ENCODE measurements at regions not wholly inside any gene's neighbourhood (a gene's known extent, or its start where the extent isn't known, plus 50 kb on each side); places are given as distances from the start of the nearest gene placed in this dataset.

DNA sequence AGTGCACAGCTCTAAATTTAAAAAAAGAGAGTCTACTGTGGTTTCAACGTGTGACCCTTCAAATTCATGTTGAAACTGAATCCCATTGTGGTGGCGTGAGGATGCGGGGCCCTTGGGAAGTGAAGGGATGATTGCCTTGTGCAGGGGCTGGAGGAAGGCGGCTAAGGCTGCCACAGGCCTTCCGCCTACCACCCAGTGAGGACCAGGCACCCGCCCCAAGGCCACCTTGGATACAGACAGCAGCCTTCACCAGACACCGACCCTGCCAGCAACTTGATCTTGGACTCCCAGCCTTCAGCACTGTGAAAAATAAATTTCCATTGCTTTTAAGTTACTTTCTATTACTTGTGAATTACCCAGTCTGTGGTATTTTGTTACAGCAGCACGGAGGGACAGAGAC is 103.4 kb upstream of the TMEM18 start:
- H3K4me3 ChIP-seq (ENCODE audit: control insufficient read depth, low read depth, low read length): no peak overlapping the region
- TF ChIP-seq CTCF (IDR thresholded peaks at IDR 0.05; ENCODE audit: control insufficient read depth, insufficient read depth, low read depth, low read length, missing control alignments): no peak
- DNase-seq (ENCODE audit: low read depth): no peak

GRCh38 chr2:780002-780401 is 102.8 kb upstream of the TMEM18 start:
- no peak for DNase-seq (ENCODE audit: low read depth)
- TF ChIP-seq CTCF (IDR thresholded peaks at IDR 0.05; ENCODE audit: control insufficient read depth, insufficient read depth, low read depth, low read length, missing control alignments): no peak
- no peak overlapping the region for H3K4me3 ChIP-seq (ENCODE audit: control insufficient read depth, low read depth, low read length)

- no peak for TF ChIP-seq CTCF (IDR thresholded peaks at IDR 0.05; ENCODE audit: control insufficient read depth, insufficient read depth, low read depth, low read length, missing control alignments)
- H3K4me3 ChIP-seq (ENCODE audit: control insufficient read depth, low read depth, low read length): no peak overlapping the region
- no peak for DNase-seq (ENCODE audit: low read depth)
These were observed 101.6 kb upstream of the TMEM18 start for GRCh38 chr2:778731-779350.

GRCh38 chr2:777546-777945 is 100.3 kb upstream of the TMEM18 start:
- no peak overlapping the region for H3K4me3 ChIP-seq (ENCODE audit: control insufficient read depth, low read depth, low read length)
- no peak for TF ChIP-seq CTCF (IDR thresholded peaks at IDR 0.05; ENCODE audit: control insufficient read depth, insufficient read depth, low read depth, low read length, missing control alignments)
- no peak for DNase-seq (ENCODE audit: low read depth)

- no peak overlapping the region for H3K4me3 ChIP-seq (ENCODE audit: control insufficient read depth, low read depth, low read length)
- TF ChIP-seq CTCF (IDR thresholded peaks at IDR 0.05; ENCODE audit: control insufficient read depth, insufficient read depth, low read depth, low read length, missing control alignments): no peak
- no peak for DNase-seq (ENCODE audit: low read depth)
These were observed 99.8 kb upstream of the TMEM18 start for GRCh38 chr2:777051-777450.

GRCh38 chr2:776487-776886 is 99.3 kb upstream of the TMEM18 start:
- TF ChIP-seq CTCF (IDR thresholded peaks at IDR 0.05; ENCODE audit: control insufficient read depth, insufficient read depth, low read depth, low read length, missing control alignments): no peak
- H3K4me3 ChIP-seq (ENCODE audit: control insufficient read depth, low read depth, low read length): no peak overlapping the region
- no peak for DNase-seq (ENCODE audit: low read depth)

- no peak overlapping the region for H3K4me3 ChIP-seq (ENCODE audit: control insufficient read depth, low read depth, low read length)
- DNase-seq (ENCODE audit: low read depth): no peak
- TF ChIP-seq CTCF (IDR thresholded peaks at IDR 0.05; ENCODE audit: control insufficient read depth, insufficient read depth, low read depth, low read length, missing control alignments): no peak
These were observed 98.8 kb upstream of the TMEM18 start for GRCh38 chr2:776038-776437.

Data from AG09309 (cell line).